ENCODE measurements at regions not wholly inside any gene's neighbourhood (a gene's known extent, or its start where the extent isn't known, plus 50 kb on each side); places are given as distances from the start of the nearest gene placed in this dataset.
A peak's percentile ranks its signal among the peaks of the same experiment; 100 is the strongest.

GRCh38 chr3:160159341-160159740, 65.9 kb upstream of the C3orf80 start:
- WGBS (ENCODE audit: insufficient coverage): 100% methylated on average over 2 of the region's 2 CpGs
- Histone ChIP-seq H3K4me1 (ENCODE audit: control extremely low read depth in 1 of 4, control insufficient read depth in 4 of 4, insufficient read depth in 4 of 4, low read length in 3 of 4) (peaks cover 0 to 3% (median under 1%) of the 10 kb centered on the region in 4 experiments), H3K27me3 (replicated peaks in 2 of 5; ENCODE audit: control insufficient read depth in 4 of 5, insufficient read depth in 5 of 5, low read length in 4 of 5) (no peaks in the 10 kb centered on the region), H3K9me3 (ENCODE audit: control extremely low read depth in 1 of 5, control insufficient read depth in 4 of 5, insufficient read depth in 2 of 5, low read depth in 1 of 5, low read length in 4 of 5) (no peaks in the 10 kb centered on the region), H3K27ac (ENCODE audit: insufficient read depth in 1 of 2, low read depth in 1 of 2, low read length in 2 of 2, poor library complexity in 1 of 2, severe bottlenecking in 2 of 2) (no peak overlapping the region), H3K36me3 (ENCODE audit: control insufficient read depth in 4 of 4, insufficient read depth in 4 of 4, low read length in 3 of 4) (no peaks in the 10 kb centered on the region), H3K4me3 (ENCODE audit: control insufficient read depth in 1 of 7, extremely low read depth in 1 of 7, insufficient read depth in 4 of 7, low read depth in 2 of 7, low read length in 6 of 7) (no peak overlapping the region)
- CTCF ChIA-PET: interaction anchor here (0.7 to 2.3 kb wide), 6 partner anchors 9 to 180 kb away, joined by 3 to 7 read pairs (median 3); partner anchors contain the start of gene C3orf80
- DNase-seq: no peak
- POLR2A ChIA-PET: no interaction called here

- H3K9me3 ChIP-seq (ENCODE audit: control extremely low read depth in 1 of 5, control insufficient read depth in 4 of 5, insufficient read depth in 2 of 5, low read depth in 1 of 5, low read length in 4 of 5): no peaks in the 10 kb centered on the region
- peaks cover 0 to 3% (median 1%) of the 10 kb centered on the region in 4 experiments for H3K4me1 ChIP-seq (ENCODE audit: control extremely low read depth in 1 of 4, control insufficient read depth in 4 of 4, insufficient read depth in 4 of 4, low read length in 3 of 4)
- H3K36me3 ChIP-seq (ENCODE audit: control insufficient read depth in 4 of 4, insufficient read depth in 4 of 4, low read length in 3 of 4): no peaks in the 10 kb centered on the region
- POLR2A ChIA-PET: no interaction called here
- 94% methylated on average over 2 of the region's 3 CpGs for WGBS (ENCODE audit: insufficient coverage)
- no peaks in the 10 kb centered on the region for H3K27me3 ChIP-seq (replicated peaks in 2 of 5; ENCODE audit: control insufficient read depth in 4 of 5, insufficient read depth in 5 of 5, low read length in 4 of 5)
- no peak overlapping the region for H3K27ac ChIP-seq (ENCODE audit: insufficient read depth in 1 of 2, low read depth in 1 of 2, low read length in 2 of 2, poor library complexity in 1 of 2, severe bottlenecking in 2 of 2)
- no peak for DNase-seq
- H3K4me3 ChIP-seq (ENCODE audit: control insufficient read depth in 1 of 7, extremely low read depth in 1 of 7, insufficient read depth in 4 of 7, low read depth in 2 of 7, low read length in 6 of 7): no peak overlapping the region
- CTCF ChIA-PET: interaction anchor here (0.7 to 2.3 kb wide), 7 partner anchors 9 to 180 kb away, joined by 3 to 7 read pairs (median 3); partner anchors contain the start of gene C3orf80
These were observed 65.4 kb upstream of the C3orf80 start for GRCh38 chr3:160159806-160160205.

GRCh38 chr3:160161921-160162320, 63.3 kb upstream of the C3orf80 start:
- Histone ChIP-seq H3K9me3 (ENCODE audit: control extremely low read depth in 1 of 5, control insufficient read depth in 4 of 5, insufficient read depth in 2 of 5, low read depth in 1 of 5, low read length in 4 of 5) (peaks cover 0 to 5% (median 0%) of the 10 kb centered on the region in 5 experiments), H3K4me3 (ENCODE audit: control insufficient read depth in 1 of 7, extremely low read depth in 1 of 7, insufficient read depth in 4 of 7, low read depth in 2 of 7, low read length in 6 of 7) (no peak overlapping the region), H3K27me3 (replicated peaks in 2 of 5; ENCODE audit: control insufficient read depth in 4 of 5, insufficient read depth in 5 of 5, low read length in 4 of 5) (no peaks in the 10 kb centered on the region), H3K36me3 (ENCODE audit: control insufficient read depth in 4 of 4, insufficient read depth in 4 of 4, low read length in 3 of 4) (no peaks in the 10 kb centered on the region), H3K4me1 (ENCODE audit: control extremely low read depth in 1 of 4, control insufficient read depth in 4 of 4, insufficient read depth in 4 of 4, low read length in 3 of 4) (peaks cover 0 to 6% (median 2%) of the 10 kb centered on the region in 4 experiments), H3K27ac (ENCODE audit: insufficient read depth in 1 of 2, low read depth in 1 of 2, low read length in 2 of 2, poor library complexity in 1 of 2, severe bottlenecking in 2 of 2) (no peak overlapping the region)
- DNase-seq: no peak
- POLR2A ChIA-PET: no interaction called here
- CTCF ChIA-PET: interaction anchor here (1.0 to 4.2 kb wide), 14 partner anchors 8 to 253 kb away, joined by 3 to 77 read pairs (median 8); no protein-coding TSS in a partner anchor
- WGBS (ENCODE audit: insufficient coverage): 100% methylated on average over 4 of the region's 6 CpGs

GRCh38 chr3:160162440-160162839, 62.8 kb upstream of the C3orf80 start:
- WGBS (ENCODE audit: insufficient coverage): 94% methylated on average over 5 of the region's 5 CpGs
- ChIA-PET POLR2A (interaction anchor here (1.0 kb wide), 1 partner anchor 65 kb away, joined by 3 read pairs; no protein-coding TSS in a partner anchor), CTCF (interaction anchor here (0.7 to 4.2 kb wide), 32 partner anchors 9 to 278 kb away, joined by 3 to 77 read pairs (median 5); partner anchors contain the start of gene C3orf80)
- peaks cover 0 to 5% (median 0%) of the 10 kb centered on the region in 5 experiments for H3K9me3 ChIP-seq (ENCODE audit: control extremely low read depth in 1 of 5, control insufficient read depth in 4 of 5, insufficient read depth in 2 of 5, low read depth in 1 of 5, low read length in 4 of 5)
- H3K4me3 ChIP-seq (ENCODE audit: control insufficient read depth in 1 of 7, extremely low read depth in 1 of 7, insufficient read depth in 4 of 7, low read depth in 2 of 7, low read length in 6 of 7): no peak overlapping the region
- H3K27me3 ChIP-seq (replicated peaks in 2 of 5; ENCODE audit: control insufficient read depth in 4 of 5, insufficient read depth in 5 of 5, low read length in 4 of 5): no peaks in the 10 kb centered on the region
- peaks cover 0 to 6% (median 2%) of the 10 kb centered on the region in 4 experiments for H3K4me1 ChIP-seq (ENCODE audit: control extremely low read depth in 1 of 4, control insufficient read depth in 4 of 4, insufficient read depth in 4 of 4, low read length in 3 of 4)
- no peak for DNase-seq
- no peak overlapping the region for H3K27ac ChIP-seq (ENCODE audit: insufficient read depth in 1 of 2, low read depth in 1 of 2, low read length in 2 of 2, poor library complexity in 1 of 2, severe bottlenecking in 2 of 2)
- H3K36me3 ChIP-seq (ENCODE audit: control insufficient read depth in 4 of 4, insufficient read depth in 4 of 4, low read length in 3 of 4): no peaks in the 10 kb centered on the region

- H3K27me3 ChIP-seq (replicated peaks in 2 of 5; ENCODE audit: control insufficient read depth in 4 of 5, insufficient read depth in 5 of 5, low read length in 4 of 5): no peaks in the 10 kb centered on the region
- peak; percentile 56 to 62 (median 60) for DNase-seq
These were observed 61.9 kb upstream of the C3orf80 start for GRCh38 chr3:160163229-160163878.

GRCh38 chr3:160168246-160168645, 57.0 kb upstream of the C3orf80 start:
- WGBS (ENCODE audit: insufficient coverage): 83% methylated on average over 1 of the region's 2 CpGs
- Histone ChIP-seq H3K36me3 (ENCODE audit: control insufficient read depth in 4 of 4, insufficient read depth in 4 of 4, low read length in 3 of 4) (no peaks in the 10 kb centered on the region), H3K27ac (ENCODE audit: insufficient read depth in 1 of 2, low read depth in 1 of 2, low read length in 2 of 2, poor library complexity in 1 of 2, severe bottlenecking in 2 of 2) (peak overlapping the region in 1 of 2 experiments; percentile 72), H3K9me3 (ENCODE audit: control extremely low read depth in 1 of 5, control insufficient read depth in 4 of 5, insufficient read depth in 2 of 5, low read depth in 1 of 5, low read length in 4 of 5) (peaks cover 0 to 5% (median 0%) of the 10 kb centered on the region in 5 experiments), H3K4me3 (ENCODE audit: control insufficient read depth in 1 of 7, extremely low read depth in 1 of 7, insufficient read depth in 4 of 7, low read depth in 2 of 7, low read length in 6 of 7) (peak overlapping the region in 2 of 7 experiments; percentile 16 to 21), H3K4me1 (ENCODE audit: control extremely low read depth in 1 of 4, control insufficient read depth in 4 of 4, insufficient read depth in 4 of 4, low read length in 3 of 4) (peaks cover 9 to 52% (median 35%) of the 10 kb centered on the region in 4 experiments), H3K27me3 (replicated peaks in 2 of 5; ENCODE audit: control insufficient read depth in 4 of 5, insufficient read depth in 5 of 5, low read length in 4 of 5) (no peaks in the 10 kb centered on the region)
- DNase-seq: no peak
- ChIA-PET POLR2A (no interaction called here), CTCF (interaction anchor here (0.6 kb wide), 1 partner anchor 27 kb away, joined by 3 read pairs; no protein-coding TSS in a partner anchor)

More at GRCh38 chr3:160163229-160163878, 61.9 kb upstream of the C3orf80 start:
- Histone ChIP-seq H3K9me3 (ENCODE audit: control extremely low read depth in 1 of 5, control insufficient read depth in 4 of 5, insufficient read depth in 2 of 5, low read depth in 1 of 5, low read length in 4 of 5) (peaks cover 0 to 5% (median 0%) of the 10 kb centered on the region in 5 experiments), H3K4me1 (ENCODE audit: control extremely low read depth in 1 of 4, control insufficient read depth in 4 of 4, insufficient read depth in 4 of 4, low read length in 3 of 4) (peaks cover 0 to 6% (median 2%) of the 10 kb centered on the region in 4 experiments), H3K27ac (ENCODE audit: insufficient read depth in 1 of 2, low read depth in 1 of 2, low read length in 2 of 2, poor library complexity in 1 of 2, severe bottlenecking in 2 of 2) (no peak overlapping the region), H3K4me3 (ENCODE audit: control insufficient read depth in 1 of 7, extremely low read depth in 1 of 7, insufficient read depth in 4 of 7, low read depth in 2 of 7, low read length in 6 of 7) (no peak overlapping the region), H3K36me3 (ENCODE audit: control insufficient read depth in 4 of 4, insufficient read depth in 4 of 4, low read length in 3 of 4) (no peaks in the 10 kb centered on the region)
- ChIA-PET CTCF (interaction anchor here (0.7 to 4.2 kb wide), 46 partner anchors 9 to 279 kb away, joined by 3 to 77 read pairs (median 4); partner anchors contain the start of gene C3orf80), POLR2A (interaction anchor here (1.0 to 1.3 kb wide), 2 partner anchors 21 to 64 kb away, joined by 3 read pairs; no protein-coding TSS in a partner anchor)

All from common myeloid progenitor, CD34-positive (primary cell).